PC-3 (cell line): ENCODE measurements at regions not wholly inside any gene's neighbourhood (a gene's known extent, or its start where the extent isn't known, plus 50 kb on each side); places are given as distances from the start of the nearest gene placed in this dataset.

Source experiments
- CTCF ChIP-seq: fragments of 300-600 bp; sonication (generic); conservative IDR thresholded peaks from 2 replicates; pipeline ENCODE4 v1.5.1; 2017; ENCODE audit warnings: antibody characterized with exemption, low read depth, mild to moderate bottlenecking, low read length
- EZH2phosphoT487 ChIP-seq: fragments of 300-600 bp; sonication (generic); IDR thresholded peaks from 2 replicates; pipeline ENCODE4 v1.6.1; 2018; ENCODE audit warnings: mild to moderate bottlenecking, antibody characterized with exemption, low read length, borderline replicate concordance

- TF ChIP-seq CTCF, result no peak
- TF ChIP-seq EZH2phosphoT487, result no peak
These were observed 777.2 kb downstream of the UQCRFS1 start for GRCh38 chr19:28435551-28436271.
